GM18867 (cell line): ENCODE measurements at regions not wholly inside any gene's neighbourhood (a gene's known extent, or its start where the extent isn't known, plus 50 kb on each side); places are given as distances from the start of the nearest gene placed in this dataset.

Experiments
- ATAC-seq: cut with Tn5 transposase; IDR thresholded peaks from one replicate; pipeline ENCODE4 v1.9.1; 2021; ENCODE audit warnings: mild to moderate bottlenecking, moderate library complexity; ENCODE audit not compliant: unreplicated experiment

- ATAC-seq, result no peak
These were observed 157.7 kb upstream of the DIPK2B start for GRCh38 chrX:45358392-45358791.

GRCh38 chrX:45353456-45353855 is 152.8 kb upstream of the DIPK2B start:
- no peak for ATAC-seq

- no peak for ATAC-seq
These were observed 151.9 kb upstream of the DIPK2B start for GRCh38 chrX:45352611-45353010.

GRCh38 chrX:45351478-45351877 is 150.8 kb upstream of the DIPK2B start:
- ATAC-seq, result no peak

GRCh38 chrX:45348296-45348695 is 147.6 kb upstream of the DIPK2B start:
- ATAC-seq, result no peak

GRCh38 chrX:45347877-45348276 is 147.2 kb upstream of the DIPK2B start:
- no peak for ATAC-seq

- no peak for ATAC-seq
These were observed 143.9 kb upstream of the DIPK2B start for GRCh38 chrX:45344594-45344993.

GRCh38 chrX:45329217-45329616 is 128.5 kb upstream of the DIPK2B start:
- ATAC-seq, result no peak

GRCh38 chrX:45324941-45325340 is 124.3 kb upstream of the DIPK2B start:
- ATAC-seq, result no peak

GRCh38 chrX:45323387-45323786 is 122.7 kb upstream of the DIPK2B start:
- ATAC-seq, result no peak

- ATAC-seq, result no peak
These were observed 122.1 kb upstream of the DIPK2B start for GRCh38 chrX:45322820-45323219.

- no peak for ATAC-seq
These were observed 121.7 kb upstream of the DIPK2B start for GRCh38 chrX:45322382-45322781.

- no peak for ATAC-seq
These were observed 119.5 kb upstream of the DIPK2B start for GRCh38 chrX:45320191-45320590.

- ATAC-seq, result no peak
These were observed 109.1 kb upstream of the DIPK2B start for GRCh38 chrX:45309801-45310200.

GRCh38 chrX:45309096-45309495 is 108.4 kb upstream of the DIPK2B start:
- no peak for ATAC-seq

- no peak for ATAC-seq
These were observed 106.1 kb upstream of the DIPK2B start for GRCh38 chrX:45306794-45307193.

GRCh38 chrX:45300638-45301037 is 100.0 kb upstream of the DIPK2B start:
- ATAC-seq, result no peak

GRCh38 chrX:45295259-45295986 is 94.7 kb upstream of the DIPK2B start:
- ATAC-seq, result no peak

- ATAC-seq, result no peak
These were observed 73.9 kb upstream of the DIPK2B start for GRCh38 chrX:45274576-45274975.

GRCh38 chrX:45267007-45267406 is 66.3 kb upstream of the DIPK2B start:
- ATAC-seq, result no peak

- no peak for ATAC-seq
These were observed 65.8 kb upstream of the DIPK2B start for GRCh38 chrX:45266456-45266855.

- no peak for ATAC-seq
These were observed 64.2 kb upstream of the DIPK2B start for GRCh38 chrX:45264865-45265264.

GRCh38 chrX:45261471-45261870 is 60.8 kb upstream of the DIPK2B start:
- ATAC-seq, result no peak
